ENCODE measurements at regions not wholly inside any gene's neighbourhood (a gene's known extent, or its start where the extent isn't known, plus 50 kb on each side); places are given as distances from the start of the nearest gene placed in this dataset.

GRCh38 chr6:69594405-69594804 is 202.4 kb downstream of the LMBRD1 start:
- CTCF ChIA-PET: no interaction called here
- TF ChIP-seq CTCF (conservative IDR thresholded peaks at IDR 0.05; ENCODE audit: low read depth): no peak

GRCh38 chr6:69593706-69594105 is 203.1 kb downstream of the LMBRD1 start:
- ChIA-PET POLR2A (ENCODE audit: low non-redundant PET) (no interaction called here), CTCF (no interaction called here)
- H3K27ac ChIP-seq: no peak overlapping the region
- DNase-seq (ENCODE audit: low spot score): no peak
- TF ChIP-seq CTCF (conservative IDR thresholded peaks at IDR 0.05; ENCODE audit: low read depth): no peak

More at GRCh38 chr6:69594405-69594804, 202.4 kb downstream of the LMBRD1 start:
- DNase-seq (ENCODE audit: low spot score): no peak
- POLR2A ChIA-PET (ENCODE audit: low non-redundant PET): no interaction called here
- H3K27ac ChIP-seq: no peak overlapping the region

GRCh38 chr6:69589626-69590025 is 207.2 kb downstream of the LMBRD1 start:
- TF ChIP-seq CTCF (conservative IDR thresholded peaks at IDR 0.05; ENCODE audit: low read depth): no peak
- POLR2A ChIA-PET (ENCODE audit: low non-redundant PET): no interaction called here
- CTCF ChIA-PET: no interaction called here
- no peak overlapping the region for H3K27ac ChIP-seq
- no peak for DNase-seq (ENCODE audit: low spot score)

GRCh38 chr6:69584913-69585729 is 211.7 kb downstream of the LMBRD1 start:
- ChIA-PET CTCF (no interaction called here), POLR2A (ENCODE audit: low non-redundant PET) (no interaction called here)
- no peak overlapping the region for H3K27ac ChIP-seq
- no peak for TF ChIP-seq CTCF (conservative IDR thresholded peaks at IDR 0.05; ENCODE audit: low read depth)
- no peak for DNase-seq (ENCODE audit: low spot score)

- no peak for TF ChIP-seq CTCF (conservative IDR thresholded peaks at IDR 0.05; ENCODE audit: low read depth)
- no peak overlapping the region for H3K27ac ChIP-seq
- ChIA-PET POLR2A (ENCODE audit: low non-redundant PET) (no interaction called here), CTCF (no interaction called here)
- no peak for DNase-seq (ENCODE audit: low spot score)
Measured at GRCh38 chr6:69584536-69584912, 212.3 kb downstream of the LMBRD1 start.

GRCh38 chr6:69581581-69581980 is 215.2 kb downstream of the LMBRD1 start:
- TF ChIP-seq CTCF (conservative IDR thresholded peaks at IDR 0.05; ENCODE audit: low read depth): no peak
- ChIA-PET POLR2A (ENCODE audit: low non-redundant PET) (no interaction called here), CTCF (no interaction called here)
- no peak overlapping the region for H3K27ac ChIP-seq
- DNase-seq (ENCODE audit: low spot score): no peak
